Vagina (tissue), 2 donors: ENCODE measurements at regions not wholly inside any gene's neighbourhood (a gene's known extent, or its start where the extent isn't known, plus 50 kb on each side); places are given as distances from the start of the nearest gene placed in this dataset.
A peak's percentile ranks its signal among the peaks of the same experiment; 100 is the strongest.

ENCODE experiments used
- DNase-seq, 2 donors: peaks; one replicate each; pipeline ENCODE4 v3.0.0-alpha.2; 2017; ENCODE audit errors: extremely low spot score in 2 of 2
- H3K27ac ChIP-seq: fragments of 200-600 bp; sonication (generic); one replicate; pipeline ENCODE4 v1.5.1; 2019
- H3K27me3 ChIP-seq: fragments of 200-600 bp; sonication (generic); one replicate; pipeline ENCODE4 v1.5.1; 2019
- H3K36me3 ChIP-seq, 2 donors: fragments of 200-600 bp; sonication (generic); one replicate each; pipeline ENCODE4 v1.5.1; 2017 to 2019
- H3K4me1 ChIP-seq: fragments of 200-600 bp; sonication (generic); one replicate; pipeline ENCODE4 v1.5.1; 2019
- H3K4me3 ChIP-seq, 2 donors: fragments of 200-600 bp; sonication (generic); 1 replicate in 1 of 2; 2 replicates in 1 of 2; pipeline ENCODE4 v1.5.1; 2016 to 2019
- H3K9me3 ChIP-seq: fragments of 200-600 bp; sonication (generic); one replicate; pipeline ENCODE4 v1.5.1; 2019
- POLR2A ChIP-seq, 2 donors: fragments of 450-650 bp; IDR thresholded peaks; one replicate each; pipeline ENCODE4 v1.6.1; 2017; ENCODE audit warnings: antibody characterized with exemption in 2 of 2, mild to moderate bottlenecking in 2 of 2, moderate library complexity in 2 of 2
- POLR2AphosphoS5 ChIP-seq, 2 donors: sonication (generic); formaldehyde crosslinking; IDR thresholded peaks; one replicate each; pipeline ENCODE4 v1.9.0; 2017; ENCODE audit warnings: antibody characterized with exemption in 2 of 2, mild to moderate bottlenecking in 2 of 2, low read depth in 1 of 2; ENCODE audit not compliant: insufficient read depth in 1 of 2
- intact Hi-C: fragments of 100-400 bp; cut with DNase I; formaldehyde crosslinking; loops from one replicate; pipeline ENCODE4 v1.15.1; 2023
- TF ChIP-seq, protein P1 (sequence below), 3 experiments: fragments of 450-650 bp in 2 of 3; fragments of 200-600 bp in 1 of 3; sonication (generic) in 1 of 3; IDR thresholded peaks; one replicate each; pipeline ENCODE4 v1.5.1; 2017 to 2019; ENCODE audit warnings: antibody characterized with exemption in 3 of 3, mild to moderate bottlenecking in 2 of 3, moderate library complexity in 2 of 3

DNA sequence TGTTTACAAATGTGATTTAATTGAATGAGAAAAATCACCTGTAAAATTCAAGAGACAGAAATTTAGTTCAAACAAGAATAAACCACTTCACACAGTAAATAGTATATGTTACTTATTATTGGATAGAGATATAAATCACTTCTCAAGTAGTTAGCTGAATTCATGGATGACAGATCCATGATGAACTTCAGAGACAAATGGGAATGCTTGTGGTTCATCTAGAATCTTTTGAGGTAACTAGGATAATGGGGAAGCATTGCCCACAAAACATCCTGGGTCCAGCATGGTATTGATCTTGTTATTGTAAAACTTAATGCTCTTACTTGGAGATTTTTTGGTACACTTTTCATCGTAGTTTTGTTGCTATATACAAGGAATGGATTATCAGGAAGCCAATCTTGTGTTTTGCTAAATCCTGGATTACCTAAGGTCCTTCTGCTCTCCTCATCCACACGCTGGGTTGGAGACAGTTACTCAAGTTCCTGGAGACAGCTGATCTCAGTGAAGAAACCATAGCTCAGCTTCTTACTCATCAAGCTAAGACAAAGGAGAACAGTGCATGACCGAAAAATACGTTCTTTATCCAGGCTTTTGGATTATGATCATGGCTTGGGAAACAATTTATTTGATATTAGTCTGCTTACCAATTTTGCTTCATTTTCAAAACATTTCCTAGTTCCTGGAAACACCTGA is 142.5 kb upstream of the PREP start:
- no peak for DNase-seq
- no peaks in the 10 kb centered on the region for H3K36me3 ChIP-seq
- no peak overlapping the region for H3K4me3 ChIP-seq
- H3K27me3 ChIP-seq: no peaks in the 10 kb centered on the region
- H3K4me1 ChIP-seq: peaks cover 16% of the 10 kb centered on the region
- intact Hi-C loops: no loop called here
- no peak for TF ChIP-seq POLR2AphosphoS5 (IDR thresholded peaks at IDR 0.05; ENCODE audit: insufficient read depth in 1 of 2, low read depth in 1 of 2)
- TF ChIP-seq POLR2A (IDR thresholded peaks at IDR 0.05): no peak
- TF ChIP-seq, protein P1, sequence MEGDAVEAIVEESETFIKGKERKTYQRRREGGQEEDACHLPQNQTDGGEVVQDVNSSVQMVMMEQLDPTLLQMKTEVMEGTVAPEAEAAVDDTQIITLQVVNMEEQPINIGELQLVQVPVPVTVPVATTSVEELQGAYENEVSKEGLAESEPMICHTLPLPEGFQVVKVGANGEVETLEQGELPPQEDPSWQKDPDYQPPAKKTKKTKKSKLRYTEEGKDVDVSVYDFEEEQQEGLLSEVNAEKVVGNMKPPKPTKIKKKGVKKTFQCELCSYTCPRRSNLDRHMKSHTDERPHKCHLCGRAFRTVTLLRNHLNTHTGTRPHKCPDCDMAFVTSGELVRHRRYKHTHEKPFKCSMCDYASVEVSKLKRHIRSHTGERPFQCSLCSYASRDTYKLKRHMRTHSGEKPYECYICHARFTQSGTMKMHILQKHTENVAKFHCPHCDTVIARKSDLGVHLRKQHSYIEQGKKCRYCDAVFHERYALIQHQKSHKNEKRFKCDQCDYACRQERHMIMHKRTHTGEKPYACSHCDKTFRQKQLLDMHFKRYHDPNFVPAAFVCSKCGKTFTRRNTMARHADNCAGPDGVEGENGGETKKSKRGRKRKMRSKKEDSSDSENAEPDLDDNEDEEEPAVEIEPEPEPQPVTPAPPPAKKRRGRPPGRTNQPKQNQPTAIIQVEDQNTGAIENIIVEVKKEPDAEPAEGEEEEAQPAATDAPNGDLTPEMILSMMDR (IDR thresholded peaks at IDR 0.05): no peak
- no peaks in the 10 kb centered on the region for H3K9me3 ChIP-seq
- peak overlapping the region; percentile 66 for H3K27ac ChIP-seq

DNA sequence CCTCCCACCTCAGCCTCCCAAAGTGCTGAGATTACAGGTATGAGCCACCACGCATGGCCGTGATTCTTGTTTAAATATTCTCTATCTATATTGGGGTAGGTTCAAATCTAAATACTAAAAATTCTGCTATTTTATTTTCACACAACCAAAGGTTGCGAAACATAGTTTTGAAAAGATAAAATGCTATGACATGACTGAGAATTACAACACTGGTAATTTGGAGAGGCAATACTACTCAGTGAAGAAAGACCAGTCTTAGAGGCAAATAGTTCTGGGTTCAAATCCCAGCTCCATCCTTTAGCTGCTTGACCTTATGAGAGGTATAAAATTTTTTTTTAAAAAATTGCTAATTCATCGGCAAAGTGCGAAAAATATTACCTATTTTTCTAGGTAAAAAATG is 137.0 kb upstream of the PREP start:
- no peak for DNase-seq
- no peaks in the 10 kb centered on the region for H3K4me1 ChIP-seq
- H3K9me3 ChIP-seq: no peaks in the 10 kb centered on the region
- intact Hi-C loops: no loop called here
- no peak overlapping the region for H3K27ac ChIP-seq
- H3K4me3 ChIP-seq: no peak overlapping the region
- no peaks in the 10 kb centered on the region for H3K36me3 ChIP-seq
- TF ChIP-seq, protein P1 (IDR thresholded peaks at IDR 0.05): no peak
- TF ChIP-seq POLR2A (IDR thresholded peaks at IDR 0.05) (no peak), POLR2AphosphoS5 (IDR thresholded peaks at IDR 0.05; ENCODE audit: insufficient read depth in 1 of 2, low read depth in 1 of 2) (no peak)
- no peaks in the 10 kb centered on the region for H3K27me3 ChIP-seq

DNA sequence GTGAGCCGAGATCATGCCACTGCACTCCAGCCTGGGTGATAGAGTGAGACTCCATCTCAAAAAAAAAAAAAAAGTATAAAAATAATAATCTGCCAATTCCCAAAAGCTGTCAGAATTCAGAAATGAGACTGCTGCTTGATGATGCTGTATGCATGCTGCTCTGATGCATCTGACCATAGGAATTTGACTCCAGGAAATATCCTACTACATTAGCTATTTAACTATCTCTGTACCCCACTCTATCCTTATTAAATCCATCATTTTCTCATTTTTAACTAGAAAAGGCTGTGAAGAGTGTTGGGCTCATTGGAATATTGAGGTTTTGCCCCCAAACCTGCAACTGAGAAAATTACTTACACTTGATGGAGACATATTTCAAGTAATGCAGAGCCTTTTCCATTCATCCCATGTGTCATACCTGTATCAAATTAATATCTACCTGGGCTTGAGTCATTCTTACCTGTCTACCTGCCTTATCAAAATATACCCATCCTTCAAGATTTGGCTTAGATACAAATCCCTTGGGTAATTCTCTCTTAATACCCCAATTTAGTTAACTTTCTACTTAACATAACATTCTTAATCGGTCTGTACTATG is 135.2 kb upstream of the PREP start:
- Histone ChIP-seq H3K27me3 (no peaks in the 10 kb centered on the region), H3K4me1 (no peaks in the 10 kb centered on the region), H3K4me3 (no peak overlapping the region), H3K27ac (no peak overlapping the region), H3K9me3 (no peaks in the 10 kb centered on the region), H3K36me3 (no peaks in the 10 kb centered on the region)
- intact Hi-C loops: no loop called here
- DNase-seq: no peak
- TF ChIP-seq POLR2A (IDR thresholded peaks at IDR 0.05): no peak
- TF ChIP-seq POLR2AphosphoS5 (IDR thresholded peaks at IDR 0.05; ENCODE audit: insufficient read depth in 1 of 2, low read depth in 1 of 2): no peak
- TF ChIP-seq, protein P1 (IDR thresholded peaks at IDR 0.05): no peak

DNA sequence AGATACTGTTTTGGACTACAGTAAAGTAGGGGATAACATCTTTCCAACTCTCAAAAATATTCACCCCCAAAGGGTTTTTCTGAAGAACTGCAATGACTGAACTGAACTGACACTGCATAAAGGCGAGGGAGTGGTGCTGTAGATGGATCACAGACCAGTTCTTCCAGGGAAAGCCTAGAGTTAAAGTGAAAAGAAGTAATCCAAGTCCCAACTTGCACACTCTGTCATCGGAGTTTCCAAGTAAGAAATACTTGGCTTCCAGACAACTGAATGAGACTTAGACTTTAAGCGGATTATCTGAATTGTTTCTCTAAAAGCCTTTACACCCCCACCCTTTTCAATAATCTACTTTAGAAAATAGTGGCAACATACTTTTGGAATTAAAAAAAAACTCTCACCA is 134.1 kb upstream of the PREP start:
- no peak overlapping the region for H3K27ac ChIP-seq
- intact Hi-C loops: no loop called here
- no peak overlapping the region for H3K4me3 ChIP-seq
- H3K9me3 ChIP-seq: no peaks in the 10 kb centered on the region
- H3K4me1 ChIP-seq: no peaks in the 10 kb centered on the region
- no peak for TF ChIP-seq POLR2A (IDR thresholded peaks at IDR 0.05)
- peak in 1 of 2 donors; percentile 72 for TF ChIP-seq POLR2AphosphoS5 (IDR thresholded peaks at IDR 0.05; ENCODE audit: insufficient read depth in 1 of 2, low read depth in 1 of 2)
- no peaks in the 10 kb centered on the region for H3K36me3 ChIP-seq
- no peak for DNase-seq
- no peaks in the 10 kb centered on the region for H3K27me3 ChIP-seq

DNA sequence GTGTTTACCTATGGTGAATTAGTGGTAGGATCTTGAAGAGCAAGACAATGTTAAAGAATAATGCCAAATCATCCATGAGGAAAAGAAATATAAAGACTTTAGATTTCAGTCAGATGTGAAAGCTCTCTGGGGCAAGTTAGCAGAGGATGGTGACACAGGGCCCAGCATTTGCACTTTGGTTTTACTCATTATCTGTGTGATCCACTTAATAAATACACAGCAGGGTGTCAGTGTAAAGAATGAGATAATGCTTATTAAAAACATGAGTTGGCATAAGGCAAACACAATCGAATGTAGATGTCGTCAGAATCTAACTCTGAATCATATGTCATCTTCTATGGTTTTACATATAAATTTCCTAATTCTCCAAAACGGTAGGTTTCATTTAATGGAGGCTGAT is 130.4 kb upstream of the PREP start:
- intact Hi-C loops: no loop called here
- H3K36me3 ChIP-seq: no peaks in the 10 kb centered on the region
- H3K27ac ChIP-seq: no peak overlapping the region
- TF ChIP-seq POLR2A (IDR thresholded peaks at IDR 0.05): no peak
- no peak for TF ChIP-seq POLR2AphosphoS5 (IDR thresholded peaks at IDR 0.05; ENCODE audit: insufficient read depth in 1 of 2, low read depth in 1 of 2)
- TF ChIP-seq, protein P1 (IDR thresholded peaks at IDR 0.05): no peak
- H3K27me3 ChIP-seq: no peaks in the 10 kb centered on the region
- H3K4me1 ChIP-seq: no peaks in the 10 kb centered on the region
- H3K4me3 ChIP-seq: no peak overlapping the region
- no peak for DNase-seq
- H3K9me3 ChIP-seq: no peaks in the 10 kb centered on the region
